H1 (cell line): ENCODE measurements at regions not wholly inside any gene's neighbourhood (a gene's known extent, or its start where the extent isn't known, plus 50 kb on each side); places are given as distances from the start of the nearest gene placed in this dataset.

Source experiments
- CTCF ChIA-PET: fragments of 300-600 bp; sonication (Branson Sonifier 250); formaldehyde crosslinking; loops from one replicate; lab custom pipeline; 2021; ENCODE audit not compliant: partially characterized antibody; lab: Charles Lee
- POLR2A ChIA-PET: fragments of 300-600 bp; sonication (Branson Sonifier 250); formaldehyde crosslinking; loops from one replicate; lab custom pipeline; 2021; ENCODE audit warnings: inconsistent platforms; ENCODE audit not compliant: partially characterized antibody; lab: Charles Lee
- DNase-seq, 2 experiments: peaks; one replicate each; pipeline versions ENCODE4 v3.0.0 to v3.0.0-alpha.2; 2010 to 2022; ENCODE audit warnings: low spot score in 2 of 2, low read depth in 1 of 2, mixed read lengths in 1 of 2
- FAIRE-seq: peaks from 2 replicates; lab custom pipeline; 2011; peaks lifted over from hg19 to GRCh38; lab: Jason Lieb, UNC
- H2AFZ ChIP-seq: 2 replicates; pipeline ENCODE4 v1.8.1; 2012; ENCODE audit warnings: low read length, inconsistent platforms
- H2AK5ac ChIP-seq: 2 replicates; pipeline ENCODE4 v1.6.1; 2013; ENCODE audit warnings: low read depth, low read length
- H2BK120ac ChIP-seq: replicated peaks from 2 replicates; pipeline ENCODE3; 2013; ENCODE audit warnings: low read depth, low read length, inconsistent platforms
- H2BK12ac ChIP-seq: 2 replicates; pipeline ENCODE4 v1.6.1; 2013; ENCODE audit warnings: low read depth, low read length
- H2BK15ac ChIP-seq: 2 replicates; pipeline ENCODE4 v1.6.1; 2013; ENCODE audit warnings: low read length
- H2BK20ac ChIP-seq: 2 replicates; pipeline ENCODE4 v1.6.1; 2013; ENCODE audit warnings: low read length
- H2BK5ac ChIP-seq: 2 replicates; pipeline ENCODE4 v1.6.1; 2013; ENCODE audit warnings: low read depth, low read length
- H3K14ac ChIP-seq: 2 replicates; pipeline ENCODE4 v1.6.1; 2013; ENCODE audit warnings: inconsistent platforms; ENCODE audit not compliant: insufficient read length
- H3K18ac ChIP-seq: 2 replicates; pipeline ENCODE4 v1.6.1; 2013; ENCODE audit warnings: low read length; ENCODE audit errors: extremely low read depth
- H3K23ac ChIP-seq: 2 replicates; pipeline ENCODE4 v1.6.1; 2013; ENCODE audit warnings: inconsistent platforms; ENCODE audit not compliant: insufficient read length
- H3K23me2 ChIP-seq: 2 replicates; pipeline ENCODE4 v1.6.1; 2013; ENCODE audit warnings: low read depth, low read length
- H3K27ac ChIP-seq: 2 replicates; pipeline ENCODE4 v1.6.1; 2011; ENCODE audit warnings: low read depth, low read length, inconsistent platforms
- H3K27me3 ChIP-seq, 4 experiments: replicated peaks in 1 of 4; 1 replicate in 1 of 4; 2 replicates in 3 of 4; pipeline versions ENCODE4 v1.6.1 to v1.8.1; 2011 to 2013; ENCODE audit warnings: low read length in 3 of 4, mild to moderate bottlenecking in 3 of 4, inconsistent platforms in 2 of 4, mixed read lengths in 2 of 4, moderate library complexity in 1 of 4; ENCODE audit not compliant: control insufficient read depth in 3 of 4, insufficient read depth in 3 of 4; ENCODE audit errors: extremely low read depth in 1 of 4
- H3K36me3 ChIP-seq, 4 experiments: 2 replicates each; pipeline versions ENCODE4 v1.6.1 to v1.8.1; 2011 to 2013; ENCODE audit warnings: mild to moderate bottlenecking in 4 of 4, low read length in 3 of 4, moderate library complexity in 2 of 4, control low read depth in 1 of 4, inconsistent platforms in 1 of 4; ENCODE audit not compliant: insufficient read depth in 4 of 4, control insufficient read depth in 2 of 4
- H3K4ac ChIP-seq: replicated peaks from 2 replicates; pipeline ENCODE3; 2013; ENCODE audit warnings: low read length, low read depth, mixed read lengths, inconsistent platforms; ENCODE audit not compliant: insufficient read length
- H3K4me1 ChIP-seq, 4 experiments: replicated peaks in 1 of 4; 1 replicate in 1 of 4; 2 replicates in 3 of 4; pipeline versions ENCODE4 v1.6.1 to v1.8.1; 2011 to 2013; ENCODE audit warnings: low read length in 3 of 4, inconsistent platforms in 2 of 4, mixed read lengths in 1 of 4; ENCODE audit not compliant: insufficient read depth in 4 of 4, control insufficient read depth in 3 of 4
- H3K4me2 ChIP-seq, 2 experiments: 2 replicates each; pipeline versions ENCODE4 v1.6.1 to v1.8.1; 2011 to 2013; ENCODE audit warnings: low read depth in 2 of 2, low read length in 2 of 2, control low read depth in 1 of 2, inconsistent platforms in 1 of 2, mild to moderate bottlenecking in 1 of 2; ENCODE audit not compliant: insufficient read depth in 1 of 2
- H3K4me3 ChIP-seq, 4 experiments: fragments of 200-600, 300-600 bp in 1 of 4; sonication (generic), shearing (Covaris generic), sonication (Bioruptor Twin) in 1 of 4; 2 replicates each; pipeline versions ENCODE4 v1.5.1 to v1.8.1; 2011 to 2016; ENCODE audit warnings: low read length in 4 of 4, low read depth in 3 of 4, control low read depth in 2 of 4, inconsistent platforms in 2 of 4, mild to moderate bottlenecking in 2 of 4, mixed read lengths in 1 of 4, moderate library complexity in 1 of 4; ENCODE audit not compliant: insufficient read depth in 2 of 4; ENCODE audit errors: extremely low read depth in 1 of 4
- H3K56ac ChIP-seq: replicated peaks from 2 replicates; pipeline ENCODE3; 2013; ENCODE audit warnings: low read depth, mild to moderate bottlenecking, mixed read lengths, low read length, inconsistent platforms; ENCODE audit not compliant: insufficient read length
- H3K79me1 ChIP-seq: 2 replicates; pipeline ENCODE4 v1.6.1; 2013; ENCODE audit warnings: low read depth, low read length, control low read depth
- H3K79me2 ChIP-seq, 2 experiments: 2 replicates each; pipeline versions ENCODE4 v1.6.1 to v1.8.1; 2012 to 2013; ENCODE audit warnings: low read length in 2 of 2, mild to moderate bottlenecking in 2 of 2, inconsistent platforms in 1 of 2; ENCODE audit not compliant: insufficient read depth in 2 of 2, control insufficient read depth in 1 of 2
- H3K9ac ChIP-seq, 4 experiments: replicated peaks in 1 of 4; 1 replicate in 1 of 4; 2 replicates in 3 of 4; pipeline versions ENCODE4 v1.6.1 to v1.8.1; 2011 to 2013; ENCODE audit warnings: low read depth in 3 of 4, low read length in 3 of 4, control low read depth in 2 of 4, mild to moderate bottlenecking in 2 of 4, moderate library complexity in 2 of 4, inconsistent platforms in 1 of 4; ENCODE audit errors: extremely low read depth in 1 of 4
- H3K9me3 ChIP-seq, 2 experiments: 2 replicates each; pipeline versions ENCODE4 v1.6.1 to v1.8.1; 2012 to 2013; ENCODE audit warnings: mild to moderate bottlenecking in 2 of 2, moderate library complexity in 2 of 2, control low read depth in 1 of 2, inconsistent platforms in 1 of 2, low read depth in 1 of 2, low read length in 1 of 2, mixed read lengths in 1 of 2; ENCODE audit not compliant: insufficient read depth in 2 of 2
- H4K20me1 ChIP-seq, 2 experiments: replicated peaks in 1 of 2; 2 replicates each; pipeline versions ENCODE3 to v1.8.1; 2011 to 2013; ENCODE audit warnings: inconsistent platforms in 2 of 2, low read length in 2 of 2, mild to moderate bottlenecking in 1 of 2; ENCODE audit not compliant: insufficient read depth in 2 of 2, control insufficient read depth in 1 of 2
- H4K5ac ChIP-seq: 2 replicates; pipeline ENCODE4 v1.6.1; 2013; ENCODE audit warnings: low read length, low read depth, mixed read lengths, inconsistent platforms; ENCODE audit not compliant: insufficient read length
- H4K8ac ChIP-seq: 2 replicates; pipeline ENCODE4 v1.8.0; 2013; ENCODE audit warnings: mild to moderate bottlenecking, moderate library complexity, low read length, inconsistent platforms; ENCODE audit not compliant: insufficient read depth; ENCODE audit errors: extremely low read depth
- H4K91ac ChIP-seq: replicated peaks from 2 replicates; pipeline ENCODE3; 2013; ENCODE audit warnings: low read length, mixed read lengths, inconsistent platforms; ENCODE audit not compliant: insufficient read length
- ASH2L ChIP-seq: fragments of 200-600, 300-600 bp; sonication (generic); IDR thresholded peaks from one replicate; pipeline ENCODE4 v1.7.1; 2017; ENCODE audit warnings: low read length
- ATF3 ChIP-seq: IDR thresholded peaks from 2 replicates; pipeline ENCODE4 v1.6.1; 2011; ENCODE audit warnings: low read depth, mild to moderate bottlenecking, low read length; ENCODE audit not compliant: insufficient read depth
- CEBPB ChIP-seq: IDR thresholded peaks from 2 replicates; pipeline ENCODE4 v1.6.1; 2012; ENCODE audit warnings: low read depth, low read length
- E2F6 ChIP-seq: IDR thresholded peaks from 2 replicates; pipeline ENCODE4 v1.6.1; 2012; ENCODE audit warnings: inconsistent platforms
- HDAC2 ChIP-seq, 2 experiments: fragments of 300-600 bp in 1 of 2; sonication (generic) in 1 of 2; IDR thresholded peaks; 2 replicates each; pipeline ENCODE4 v1.6.1; 2011 to 2012; ENCODE audit warnings: low read depth in 2 of 2, low read length in 2 of 2, mild to moderate bottlenecking in 2 of 2, moderate library complexity in 2 of 2, borderline replicate concordance in 1 of 2, inconsistent platforms in 1 of 2
- JUND ChIP-seq: IDR thresholded peaks from 2 replicates; pipeline ENCODE4 v1.6.1; 2011; ENCODE audit warnings: mild to moderate bottlenecking, improper control_type of control experiment, low read length
- KDM5A ChIP-seq: fragments of 200-600 bp; IDR thresholded peaks from 2 replicates; pipeline ENCODE4 v1.7.1; 2012; ENCODE audit warnings: mild to moderate bottlenecking, low read length, inconsistent platforms, mixed read lengths
- RBBP5 ChIP-seq: IDR thresholded peaks from 2 replicates; pipeline ENCODE4 v1.7.1; 2012; ENCODE audit warnings: low read depth, mild to moderate bottlenecking, inconsistent platforms, low read length, moderate library complexity, borderline replicate concordance
- RNF2 ChIP-seq: fragments of 200-900, 300-1000 bp; sonication (generic); IDR thresholded peaks from 2 replicates; pipeline ENCODE4 v1.7.1; 2016; ENCODE audit warnings: borderline replicate concordance, low read depth, mild to moderate bottlenecking, antibody characterized with exemption, low read length; ENCODE audit not compliant: poor library complexity, severe bottlenecking; ENCODE audit errors: missing control alignments
- SIRT6 ChIP-seq: IDR thresholded peaks from one replicate; pipeline ENCODE4 v1.7.1; 2012; ENCODE audit warnings: low read length, inconsistent platforms
- SIX5 ChIP-seq: IDR thresholded peaks from 2 replicates; pipeline ENCODE4 v1.6.1; 2011; ENCODE audit warnings: mild to moderate bottlenecking, low read depth, low read length
- YY1 ChIP-seq: IDR thresholded peaks from 2 replicates; pipeline ENCODE4 v1.6.1; 2011; ENCODE audit warnings: low read depth, mild to moderate bottlenecking, low read length
- WGBS, 2 experiments: shearing (Covaris generic) in 1 of 2; methylation state at CpG; one replicate each; pipeline versions ENCODE4 v1.1.6 to v1.1.7; 2013 to 2015; ENCODE audit warnings: low lambda C conversion rate in 2 of 2, mixed read lengths in 2 of 2, inconsistent platforms in 1 of 2, low coverage in 1 of 2, missing lambda C conversion rate in 1 of 2; ENCODE audit not compliant: insufficient replicate concordance in 2 of 2, insufficient coverage in 1 of 2, insufficient read length in 1 of 2; ENCODE audit errors: extremely low coverage in 1 of 2, missing lambda C conversion rate in 1 of 2; 5-methylcytosine and 5-hydroxymethylcytosine counted together
- TF ChIP-seq, protein P1 (sequence below): IDR thresholded peaks from 2 replicates; pipeline ENCODE4 v1.6.1; 2012; ENCODE audit warnings: inconsistent platforms

GRCh38 chr10:5297996-5298395 is 66.8 kb upstream of the UCN3 start:
- H2AFZ ChIP-seq = no peak overlapping the region
- no peak overlapping the region for H2BK12ac ChIP-seq
- H3K4me3 ChIP-seq = no peak overlapping the region
- H2BK15ac ChIP-seq = no peak overlapping the region
- H4K91ac ChIP-seq = no peak overlapping the region
- no peak overlapping the region for H2BK20ac ChIP-seq
- no peak overlapping the region for H2BK120ac ChIP-seq
- H3K23me2 ChIP-seq = no peaks in the 10 kb centered on the region
- no peak overlapping the region for H3K23ac ChIP-seq
- ChIA-PET POLR2A (no interaction called here), CTCF (interaction anchor here (0.6 to 1.4 kb wide), 4 partner anchors 15 to 450 kb away, joined by 3 read pairs; no protein-coding TSS in a partner anchor)
- H3K9ac ChIP-seq = no peak overlapping the region
- no peaks in the 10 kb centered on the region for H3K27me3 ChIP-seq
- no peak overlapping the region; the same call in 1 of the 2 replicates for H2BK5ac ChIP-seq
- H3K27ac ChIP-seq = no peak overlapping the region
- no peaks in the 10 kb centered on the region for H3K79me2 ChIP-seq
- no peak overlapping the region for H4K5ac ChIP-seq
- H4K8ac ChIP-seq = no peak overlapping the region
- no peak overlapping the region for H3K18ac ChIP-seq
- no peak overlapping the region for H3K4ac ChIP-seq
- no peak overlapping the region for H3K4me2 ChIP-seq
- no peaks in the 10 kb centered on the region for H4K20me1 ChIP-seq
- H3K9me3 ChIP-seq = no peaks in the 10 kb centered on the region
- no peak overlapping the region for H3K56ac ChIP-seq
- H2AK5ac ChIP-seq = no peak overlapping the region
- TF ChIP-seq RBBP5 = no peak
- TF ChIP-seq KDM5A = no peak
- no peak for TF ChIP-seq JUND
- TF ChIP-seq, protein P1, sequence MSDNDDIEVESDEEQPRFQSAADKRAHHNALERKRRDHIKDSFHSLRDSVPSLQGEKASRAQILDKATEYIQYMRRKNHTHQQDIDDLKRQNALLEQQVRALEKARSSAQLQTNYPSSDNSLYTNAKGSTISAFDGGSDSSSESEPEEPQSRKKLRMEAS = no peak
- TF ChIP-seq YY1 = no peak
- no peak for TF ChIP-seq ASH2L
- no peak for TF ChIP-seq SIX5
- TF ChIP-seq SIRT6 = no peak
- TF ChIP-seq E2F6 = no peak
- TF ChIP-seq HDAC2 (IDR thresholded peaks at IDR 0.05; ENCODE audit: borderline replicate concordance in 1 of 2, low read depth in 2 of 2, low read length in 2 of 2) = no peak
- TF ChIP-seq CEBPB = no peak
- no peak for TF ChIP-seq ATF3
- no peak for TF ChIP-seq RNF2
- H3K4me1 ChIP-seq = no peaks in the 10 kb centered on the region
- DNase-seq = no peak
- H3K36me3 ChIP-seq = no peaks in the 10 kb centered on the region
- FAIRE-seq = no peak
- 91% methylated on average over 4 of the region's 4 CpGs; no CpG with 5 or more reads in 1 of the 2 experiments for WGBS, 2 experiments
- no peaks in the 10 kb centered on the region for H3K79me1 ChIP-seq
- no peak overlapping the region for H3K14ac ChIP-seq
